HUDEP-2 (cell line): ENCODE measurements at regions not wholly inside any gene's neighbourhood (a gene's known extent, or its start where the extent isn't known, plus 50 kb on each side); places are given as distances from the start of the nearest gene placed in this dataset.
"Not testable (repeated sequence)": the region's sequence is repeated elsewhere in the genome, so short reads cannot be mapped to it uniquely, and the experiment has no call there.

Source experiments
- DNase-seq, 76 experiments: peaks; one replicate each; lab custom pipeline; 2025; ENCODE audit not compliant: unreplicated experiment in 76 of 76; lab: John Stamatoyannopoulos, UW

DNA sequence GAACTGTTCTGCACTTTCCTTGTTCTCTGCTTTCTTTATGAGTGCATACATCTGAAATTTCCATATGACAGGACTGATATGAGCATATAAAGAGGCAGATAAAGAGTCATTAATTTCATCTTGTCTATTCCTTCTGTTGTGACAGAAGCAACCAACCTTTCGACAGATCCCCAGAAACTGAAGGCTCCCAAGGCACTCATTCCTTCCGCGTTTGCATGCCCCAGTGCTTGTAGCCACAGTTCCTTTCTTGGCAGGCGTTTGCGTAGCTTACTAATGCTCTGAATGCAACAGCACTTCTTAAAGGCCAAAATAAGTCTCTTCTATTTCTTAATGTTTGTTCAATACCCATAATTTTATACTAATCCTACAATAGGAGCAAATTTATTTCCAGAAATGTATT lies 94.0 kb upstream of the TBL1X start:
- DNase-seq: no peak

DNA sequence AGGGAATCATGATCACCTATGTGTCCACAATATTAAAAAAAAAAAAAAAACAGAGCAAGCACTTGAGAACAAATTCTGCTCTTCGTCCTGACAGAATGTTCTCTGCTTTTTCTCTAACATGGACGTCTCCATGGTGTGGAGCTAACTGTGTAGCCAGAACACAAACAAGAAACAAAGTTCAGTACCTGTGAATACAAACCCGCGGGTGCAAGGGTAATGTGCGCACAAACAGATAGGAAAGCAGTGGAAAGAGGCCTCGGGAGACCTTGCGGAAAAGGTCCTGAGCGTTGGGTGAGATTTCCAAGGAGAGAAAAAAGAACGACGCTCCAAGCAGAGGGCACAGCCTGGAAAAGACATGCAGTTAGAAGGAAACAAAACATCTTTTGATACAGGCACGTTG lies 92.0 kb upstream of the TBL1X start:
- no peak for DNase-seq

DNA sequence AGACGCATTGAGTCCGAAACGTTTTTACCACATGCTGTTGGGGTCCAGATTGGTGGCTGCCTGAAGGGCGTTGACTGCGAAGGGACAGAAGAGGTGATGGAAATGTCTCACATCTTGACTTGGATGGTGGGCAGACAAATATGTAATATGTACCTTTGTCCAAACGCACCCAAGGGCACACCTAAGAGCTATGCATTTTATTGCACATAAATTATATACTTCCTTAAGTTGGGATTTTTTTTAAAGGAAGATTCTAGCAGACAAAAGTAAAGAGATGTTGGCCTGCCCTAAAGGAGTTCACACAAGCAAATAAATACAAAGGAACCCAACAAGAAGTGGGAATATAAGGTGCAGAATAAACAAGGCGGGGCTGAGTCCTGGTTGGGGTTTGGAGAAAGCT lies 91.1 kb upstream of the TBL1X start:
- DNase-seq: no peak

DNA sequence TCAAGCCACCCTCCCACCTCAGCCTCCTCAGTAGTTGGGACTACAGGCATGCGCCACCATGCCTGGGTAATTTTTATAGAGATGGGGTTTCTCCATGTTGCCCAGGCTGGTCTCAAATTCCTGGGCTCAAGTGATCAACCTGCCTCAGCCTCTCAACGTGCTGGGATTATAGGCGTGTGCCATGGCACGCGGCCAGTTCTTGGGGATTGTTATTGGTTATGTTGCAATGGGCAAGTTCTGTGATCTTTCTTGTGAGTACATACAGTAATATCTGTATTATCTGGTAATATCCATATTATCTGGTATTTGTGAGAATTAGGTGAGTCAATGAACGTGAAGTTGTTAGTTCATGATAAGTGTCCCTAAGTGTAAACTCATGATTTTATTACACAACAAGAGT lies 90.3 kb upstream of the TBL1X start:
- DNase-seq: no peak

DNA sequence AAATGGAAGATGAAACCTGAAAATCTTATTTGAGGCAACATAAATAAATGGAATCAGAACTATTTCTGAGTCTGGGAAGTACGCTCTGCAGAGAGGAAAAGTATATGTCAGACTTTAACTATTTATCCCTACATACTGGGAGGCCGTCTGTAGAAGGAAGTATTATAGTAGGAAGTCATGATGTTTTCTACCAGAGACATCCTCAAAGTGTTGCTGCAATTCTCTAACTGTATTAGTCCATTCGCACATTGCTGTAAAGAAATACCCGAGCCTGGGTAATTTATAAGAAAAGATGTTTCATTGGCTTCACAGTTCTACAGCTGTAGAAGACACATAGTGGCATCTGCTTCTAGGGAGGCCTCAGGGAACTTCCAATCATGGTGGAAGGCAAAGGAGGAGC lies 88.7 kb upstream of the TBL1X start:
- DNase-seq: no peak

DNA sequence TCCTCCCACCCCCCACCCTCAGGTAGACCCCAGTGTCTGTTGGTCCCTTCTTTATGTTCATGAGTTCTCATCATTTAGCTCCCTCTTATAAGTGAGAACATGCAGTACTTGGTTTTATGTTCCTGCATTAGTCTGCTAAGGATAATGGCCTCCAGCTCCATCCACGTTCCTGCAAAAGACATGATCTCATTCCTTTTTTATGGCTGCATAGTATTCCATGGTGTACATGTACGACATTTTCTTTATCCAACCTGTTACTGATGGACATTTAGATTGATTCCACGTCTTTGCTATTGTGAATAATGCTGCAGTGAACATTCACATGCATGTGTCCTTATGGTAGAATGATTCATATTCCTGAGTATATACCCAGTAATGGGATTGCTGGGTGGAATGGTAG lies 87.6 kb upstream of the TBL1X start:
- not testable (repeated sequence) for DNase-seq

DNA sequence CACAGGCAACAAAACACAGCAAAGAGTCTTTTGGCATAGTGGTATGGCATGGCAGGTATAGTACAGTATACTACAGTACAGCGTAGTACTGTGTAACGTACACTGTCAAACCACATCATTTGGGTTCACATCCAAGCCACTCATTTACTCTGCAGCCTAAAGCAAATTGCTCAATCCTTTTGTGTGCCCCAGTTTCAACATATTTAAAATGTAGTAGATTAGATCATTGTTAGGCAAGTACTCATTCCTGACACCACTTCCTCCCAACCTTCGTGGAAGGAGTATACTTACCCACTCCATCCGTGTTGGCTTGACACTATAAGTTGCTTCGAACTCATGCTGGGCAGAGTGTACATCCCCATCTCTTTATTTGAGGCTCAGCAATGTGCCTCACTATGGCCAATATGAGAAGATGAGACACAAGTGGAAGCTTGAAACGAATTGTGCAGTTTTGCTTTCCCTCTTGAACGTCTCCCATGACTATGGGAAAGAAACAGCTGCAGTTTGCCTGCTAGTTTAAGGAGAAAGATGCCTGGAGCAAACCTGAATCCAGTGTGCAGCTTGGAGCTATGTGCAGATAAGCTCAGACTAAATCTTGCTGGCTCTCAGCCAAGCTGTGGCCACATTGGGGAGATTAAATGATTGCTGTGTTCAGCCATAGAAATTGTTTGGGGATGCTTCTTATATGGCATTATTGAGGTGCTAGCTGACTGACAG lies 85.7 kb upstream of the TBL1X start:
- no peak for DNase-seq

DNA sequence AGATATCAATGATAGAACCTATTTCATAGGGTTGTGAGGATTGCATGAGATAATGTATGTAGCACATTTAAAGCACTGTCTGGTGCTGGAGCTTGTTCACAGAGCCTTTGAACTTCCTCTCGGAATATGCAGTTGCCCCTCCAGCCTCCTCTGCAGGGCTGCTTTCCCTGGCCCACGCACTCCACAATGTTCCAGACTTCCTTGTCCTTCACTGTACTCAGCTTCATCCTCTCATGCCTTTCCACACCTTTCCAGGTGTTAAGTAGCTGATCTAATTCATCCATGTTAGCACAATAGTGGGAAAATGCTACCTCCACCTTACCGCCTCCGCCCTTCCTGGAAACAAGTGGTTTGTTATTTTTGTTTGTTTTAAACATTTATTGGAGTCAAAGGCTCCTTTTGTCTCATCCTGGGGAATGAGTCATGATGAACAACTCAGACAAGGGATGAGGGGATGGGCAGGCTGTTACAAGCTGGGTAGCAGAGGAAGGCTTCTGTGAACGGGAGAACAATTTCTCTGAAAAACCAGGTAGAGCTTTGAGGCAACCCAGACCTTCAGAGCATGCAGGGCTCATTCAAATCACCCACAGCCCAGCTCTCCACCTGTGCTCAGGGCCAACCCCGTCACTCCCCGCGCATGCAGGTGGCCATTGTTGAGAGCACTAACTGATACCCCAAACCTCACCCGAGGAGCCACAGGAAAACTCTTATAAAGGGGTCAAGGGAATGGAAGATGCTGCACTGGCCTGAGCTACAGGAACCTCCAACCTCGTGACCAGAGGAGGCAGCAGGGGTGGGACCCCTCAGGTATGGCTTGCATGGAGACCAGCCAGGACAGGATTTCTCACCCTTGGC lies 84.9 kb upstream of the TBL1X start:
- no peak for DNase-seq

DNA sequence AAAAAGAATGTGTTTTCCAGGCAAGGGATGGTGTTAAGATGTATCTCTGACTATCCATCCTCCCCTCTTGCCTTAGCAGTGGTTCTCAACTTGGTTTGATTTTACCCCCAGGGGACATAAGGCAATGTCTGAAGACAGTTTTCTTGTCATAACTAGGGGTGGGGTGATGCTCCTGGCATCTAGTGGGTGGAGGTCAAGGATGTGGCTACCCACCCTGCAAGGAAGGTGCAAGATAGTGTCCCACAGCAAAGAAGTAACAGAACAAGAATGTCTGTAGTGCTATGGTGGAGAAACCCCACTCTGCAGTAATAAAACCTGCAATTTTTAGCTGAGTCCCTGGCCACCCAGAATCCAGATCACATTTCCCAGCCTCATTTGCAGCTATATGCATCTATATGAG lies 81.2 kb upstream of the TBL1X start:
- DNase-seq: no peak

DNA sequence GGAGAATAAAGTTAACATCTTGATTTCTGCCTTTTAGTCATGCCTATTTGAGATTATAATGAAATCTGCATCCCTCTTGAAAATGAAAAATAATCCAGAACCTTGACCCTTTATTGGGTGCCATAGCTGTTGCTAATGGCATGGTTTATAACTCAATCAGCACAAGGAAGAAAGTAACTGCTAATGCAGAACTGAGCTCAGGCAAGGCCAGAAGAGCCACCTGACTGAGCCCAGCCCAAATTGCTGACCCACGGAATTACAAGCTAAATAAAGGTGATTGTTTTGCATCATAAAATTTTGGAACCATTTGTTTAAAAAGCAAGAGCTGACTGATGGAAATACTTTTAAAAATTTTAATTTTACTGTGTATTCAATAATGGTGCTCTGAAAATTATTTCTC lies 76.4 kb upstream of the TBL1X start:
- DNase-seq: no peak

DNA sequence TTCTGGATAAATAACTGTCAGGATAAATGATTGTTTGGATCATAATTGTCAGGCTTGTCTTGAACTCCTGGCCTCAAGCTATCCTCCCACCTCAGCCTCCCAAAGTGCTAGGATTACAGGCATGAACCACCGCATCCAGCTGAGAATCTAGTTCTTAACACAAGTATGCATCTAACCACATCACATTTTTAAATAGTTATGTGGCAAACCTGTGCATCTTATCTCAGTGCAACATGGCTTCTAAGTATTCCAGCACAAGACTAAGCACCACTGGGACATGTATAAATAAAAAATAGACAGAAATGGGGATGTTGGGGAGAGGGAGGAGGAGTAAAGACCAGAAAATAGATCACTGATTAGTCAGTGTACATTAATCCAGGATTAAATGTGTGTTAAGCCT lies 74.7 kb upstream of the TBL1X start:
- DNase-seq: no peak

DNA sequence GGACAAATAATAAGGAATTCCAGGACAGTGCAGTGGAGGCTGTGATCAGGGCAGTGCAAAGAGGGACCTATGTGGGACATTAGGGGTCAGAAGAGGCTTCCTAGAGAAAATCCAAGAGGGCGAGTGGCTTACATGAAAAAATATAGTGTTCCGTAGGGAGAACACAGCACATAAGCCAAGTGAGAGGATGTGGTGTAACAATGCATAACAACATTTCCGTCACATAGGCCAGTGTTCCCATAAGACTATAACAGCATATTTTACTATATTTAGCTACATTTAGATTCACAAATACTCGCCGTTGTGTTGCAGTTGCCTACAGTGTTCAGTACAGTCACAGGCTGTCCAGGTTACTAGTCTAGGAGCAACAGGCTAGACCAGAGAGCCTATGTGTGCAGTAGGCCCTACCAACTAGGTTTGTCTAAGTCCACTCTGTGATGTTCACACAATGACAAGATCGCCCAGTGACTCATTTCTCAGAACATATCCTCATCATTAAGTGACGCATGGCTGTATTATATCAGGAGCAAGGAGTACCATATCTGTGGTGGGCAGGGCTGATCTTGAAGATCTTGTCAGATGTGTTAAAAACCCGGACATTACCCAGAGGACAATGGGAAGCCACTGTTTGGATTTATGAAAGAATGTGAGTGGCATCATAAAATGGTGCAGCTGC lies 74.0 kb upstream of the TBL1X start:
- DNase-seq: no peak

DNA sequence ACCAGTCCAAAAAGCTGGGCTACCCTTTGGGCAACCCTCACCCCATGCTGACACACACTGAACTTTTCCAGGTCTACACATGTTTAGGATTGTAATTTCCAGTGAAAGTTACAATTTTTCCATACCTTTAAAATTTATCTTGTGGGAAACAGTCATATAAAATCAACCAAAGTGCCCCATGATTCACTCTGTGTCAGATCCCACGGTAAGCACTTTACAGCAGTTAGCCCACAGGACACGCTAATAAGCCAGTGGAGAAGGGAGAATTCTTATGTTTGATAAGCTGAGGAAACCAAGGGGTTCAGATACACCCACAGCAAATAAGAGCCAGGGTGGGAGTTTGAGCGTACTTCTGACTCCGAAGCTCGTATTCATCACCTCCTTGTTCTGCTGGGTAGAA lies 72.4 kb upstream of the TBL1X start:
- no peak for DNase-seq

DNA sequence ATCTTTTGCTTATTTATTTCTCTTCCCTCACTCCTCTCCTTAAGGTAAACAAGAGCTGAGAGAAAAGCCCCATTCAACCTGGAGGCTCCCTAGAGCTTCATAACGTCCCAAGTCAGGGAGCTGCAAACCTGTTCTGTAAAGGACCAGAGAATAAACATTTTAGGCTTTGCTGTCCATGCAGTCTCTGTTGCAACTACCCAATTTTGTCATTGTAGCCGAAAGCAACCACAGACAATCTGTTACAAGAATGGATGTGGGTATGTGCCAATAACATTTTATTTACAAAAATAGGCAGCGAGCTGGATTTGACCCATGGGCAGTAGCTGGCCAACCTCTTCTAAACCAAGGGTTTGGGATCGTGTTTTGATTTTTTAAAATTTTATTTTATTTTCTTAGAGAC lies 71.3 kb upstream of the TBL1X start:
- no peak for DNase-seq

DNA sequence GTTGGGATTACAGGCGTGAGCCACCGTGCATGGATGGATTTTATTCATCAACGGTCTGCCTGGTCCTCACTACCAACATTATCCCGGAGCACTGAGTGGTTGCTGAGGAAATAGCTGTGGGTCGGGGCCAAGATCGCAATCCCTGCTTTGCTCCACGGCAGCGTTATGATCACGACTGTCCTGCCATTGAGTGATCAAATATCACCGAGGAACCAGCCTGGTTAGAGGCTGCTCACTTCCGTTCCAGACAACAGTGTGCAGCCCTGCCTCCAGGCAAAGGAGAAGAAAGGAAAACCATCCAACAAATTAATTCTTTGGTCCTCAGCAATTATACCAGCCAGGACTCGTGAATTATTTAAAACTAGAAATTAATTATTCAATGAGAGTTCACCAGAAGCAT lies 70.6 kb upstream of the TBL1X start:
- DNase-seq: no peak

DNA sequence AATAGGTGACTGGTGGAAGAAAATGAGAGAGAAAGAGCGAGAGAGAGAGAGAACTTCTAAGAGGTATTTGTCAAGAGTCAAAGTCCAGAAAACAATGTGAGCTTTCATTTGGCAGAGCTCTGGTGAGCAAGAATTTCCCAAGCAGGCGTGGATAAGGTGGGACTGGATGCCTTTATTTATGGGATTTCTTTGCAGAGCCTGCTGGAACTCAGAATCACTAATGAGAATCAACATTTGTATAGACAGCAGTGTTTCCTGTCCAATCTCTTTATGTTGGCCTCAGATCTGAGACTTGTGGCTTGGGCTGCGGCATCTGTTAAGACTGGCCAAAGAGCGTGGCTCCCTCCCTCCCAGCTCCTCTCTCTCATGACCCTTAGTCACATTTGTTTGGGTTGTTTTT lies 67.9 kb upstream of the TBL1X start:
- DNase-seq: no peak

DNA sequence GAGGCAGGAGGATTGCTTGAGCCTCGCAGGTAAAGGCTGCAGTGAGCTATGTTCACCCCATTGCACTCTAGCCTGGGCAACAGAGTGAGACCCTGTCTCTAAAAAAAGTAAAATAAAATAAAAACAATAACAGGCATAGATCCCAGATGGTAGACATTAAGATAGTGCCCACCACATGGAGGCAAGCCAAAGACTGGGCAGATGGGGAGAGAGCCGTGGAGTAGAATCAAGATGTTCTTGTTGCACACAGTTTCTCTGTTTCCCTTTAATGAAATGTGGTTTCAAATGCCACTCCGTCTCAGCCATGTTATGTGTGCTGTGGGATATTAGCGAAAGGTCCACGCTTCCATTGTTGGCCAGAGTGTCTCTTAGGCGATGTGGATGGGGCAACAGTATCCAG lies 63.8 kb upstream of the TBL1X start:
- no peak for DNase-seq

DNA sequence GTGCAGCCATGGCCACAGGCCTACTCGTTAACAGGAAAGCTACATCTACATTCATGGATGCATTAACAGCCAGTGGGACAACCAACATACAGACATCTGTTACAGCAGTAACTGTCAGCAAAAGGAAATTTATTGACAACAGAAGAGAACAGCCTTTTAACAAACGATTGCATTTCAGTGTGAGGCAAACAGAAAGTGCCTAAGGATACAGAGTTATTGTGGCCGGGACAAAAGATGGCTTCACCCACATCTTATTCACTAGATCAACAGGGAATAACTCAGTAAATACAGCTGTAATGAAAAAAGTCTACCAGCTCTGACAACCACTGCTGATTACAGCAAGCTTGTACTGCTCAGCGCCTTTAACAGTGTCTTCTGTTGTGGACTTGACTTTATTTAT lies 61.5 kb upstream of the TBL1X start:
- no peak for DNase-seq

DNA sequence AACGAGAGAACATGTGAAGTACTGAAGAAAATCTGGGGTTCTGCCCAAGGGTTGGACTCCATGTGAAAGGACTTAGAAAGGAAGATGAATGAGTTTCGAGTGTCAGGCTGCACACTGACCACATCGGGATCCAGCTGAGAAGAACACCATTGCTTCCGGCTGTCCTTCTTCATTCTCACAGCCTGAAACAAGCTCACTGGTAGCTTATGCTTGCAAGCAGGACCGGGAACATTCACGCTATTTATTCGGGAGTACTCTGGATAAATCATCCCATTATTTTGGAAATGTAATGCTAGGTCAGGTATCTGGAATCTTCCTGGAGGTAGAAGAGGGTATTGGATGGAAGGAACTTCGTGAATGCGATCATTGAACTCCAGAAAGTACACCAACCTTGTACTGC lies 59.2 kb upstream of the TBL1X start:
- not testable (repeated sequence) for DNase-seq

DNA sequence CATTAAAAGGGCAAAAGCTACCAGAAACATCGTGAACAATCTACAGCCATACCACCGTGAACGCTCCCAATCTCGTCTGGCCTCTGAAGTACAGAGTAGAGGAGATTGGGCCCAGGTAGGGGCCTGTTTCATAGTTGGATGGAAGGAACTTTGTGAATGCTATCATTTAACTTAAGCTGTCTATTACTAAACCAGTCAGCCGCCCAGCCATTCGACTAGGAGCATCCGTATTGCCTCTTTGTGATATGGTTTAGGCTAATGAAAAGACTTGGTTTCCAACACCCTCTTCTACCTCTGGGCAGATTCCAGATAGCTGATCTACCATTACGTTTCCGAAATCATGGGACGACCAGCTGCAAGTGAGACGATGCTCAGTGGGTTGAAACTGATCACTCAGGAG lies 54.0 kb upstream of the TBL1X start:
- not testable (repeated sequence) for DNase-seq

DNA sequence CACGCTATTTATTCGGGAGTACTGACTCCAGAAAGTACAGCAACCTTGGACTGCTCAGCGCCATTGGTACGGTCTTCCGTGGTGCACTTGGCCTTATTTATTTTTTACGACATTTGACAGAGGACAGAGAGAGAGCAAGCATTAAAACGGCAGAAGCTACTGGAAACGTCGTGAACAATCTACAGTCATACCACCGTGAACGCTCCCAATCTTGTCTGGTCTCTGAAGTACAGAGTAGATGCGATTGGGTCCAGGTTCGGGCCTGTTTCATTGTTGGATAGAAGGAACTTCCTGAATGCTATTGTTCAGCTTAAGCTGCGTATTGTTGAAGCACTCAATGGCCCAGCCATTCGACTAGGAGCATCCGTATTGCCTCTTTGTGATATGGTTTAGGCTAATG lies 53.2 kb upstream of the TBL1X start:
- DNase-seq: not testable (repeated sequence)

DNA sequence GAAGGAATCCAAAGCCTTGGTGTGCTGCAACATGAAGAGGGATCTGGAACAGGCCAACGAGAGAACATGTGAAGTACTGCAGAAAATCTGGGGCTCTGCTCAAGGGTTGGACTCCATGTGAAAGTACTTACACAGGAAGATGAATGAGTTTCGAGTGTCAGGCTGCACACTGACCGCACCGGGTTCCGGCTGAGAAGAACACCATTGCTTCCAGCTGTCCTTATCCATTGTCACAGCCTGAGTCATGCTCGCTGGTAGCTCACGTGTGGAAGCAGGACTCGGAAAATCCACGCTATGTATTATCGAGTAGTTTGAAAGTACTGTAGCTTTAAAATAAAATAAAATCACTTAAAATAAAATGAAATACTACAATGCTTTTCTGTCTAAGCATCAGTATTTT lies 50.4 kb upstream of the TBL1X start:
- no peak for DNase-seq
